Trophoblast cell (in vitro differentiated cells and primary cell): ENCODE measurements at regions not wholly inside any gene's neighbourhood (a gene's known extent, or its start where the extent isn't known, plus 50 kb on each side); places are given as distances from the start of the nearest gene placed in this dataset.

Experiments used
- DNase-seq, 2 donors: peaks; one replicate each; pipeline ENCODE4 v3.0.0-alpha.2; 2016
- H2AFZ ChIP-seq: 2 replicates; pipeline ENCODE4 v1.6.1; 2013; ENCODE audit warnings: low read length, moderate library complexity, mild to moderate bottlenecking; ENCODE audit not compliant: insufficient read depth, poor library complexity
- H2AK5ac ChIP-seq: 2 replicates; pipeline ENCODE4 v1.6.1; 2013; ENCODE audit warnings: mild to moderate bottlenecking, low read length
- H2BK120ac ChIP-seq: 2 replicates; pipeline ENCODE4 v1.6.1; 2013; ENCODE audit warnings: low read length, mild to moderate bottlenecking, moderate library complexity; ENCODE audit not compliant: insufficient read depth, poor library complexity
- H2BK12ac ChIP-seq: 2 replicates; pipeline ENCODE4 v1.6.1; 2013; ENCODE audit warnings: mild to moderate bottlenecking, low read length, moderate library complexity
- H2BK5ac ChIP-seq: 2 replicates; pipeline ENCODE4 v1.6.1; 2013; ENCODE audit warnings: low read length, low read depth, moderate library complexity, mild to moderate bottlenecking; ENCODE audit not compliant: poor library complexity
- H3K14ac ChIP-seq: 2 replicates; pipeline ENCODE4 v1.6.1; 2013; ENCODE audit warnings: mild to moderate bottlenecking, low read length
- H3K18ac ChIP-seq: 2 replicates; pipeline ENCODE4 v1.6.1; 2013; ENCODE audit warnings: mild to moderate bottlenecking, low read length
- H3K23ac ChIP-seq: 2 replicates; pipeline ENCODE4 v1.6.1; 2013; ENCODE audit warnings: low read length
- H3K27ac ChIP-seq: 2 replicates; pipeline ENCODE4 v1.5.1; 2013; ENCODE audit warnings: low read depth, mild to moderate bottlenecking, inconsistent platforms, low read length, moderate library complexity
- H3K27me3 ChIP-seq: 2 replicates; pipeline ENCODE4 v1.6.1; 2013; ENCODE audit warnings: inconsistent platforms, mild to moderate bottlenecking, low read length, moderate library complexity; ENCODE audit not compliant: insufficient read depth
- H3K36me3 ChIP-seq, 2 experiments: 1 replicate in 1 of 2; 2 replicates in 1 of 2; pipeline ENCODE4 v1.6.1; 2013; ENCODE audit warnings: low read length in 2 of 2, mild to moderate bottlenecking in 2 of 2, moderate library complexity in 1 of 2; ENCODE audit not compliant: insufficient read depth in 2 of 2, control insufficient read depth in 1 of 2
- H3K4ac ChIP-seq: 2 replicates; pipeline ENCODE4 v1.6.1; 2013; ENCODE audit warnings: low read depth, mild to moderate bottlenecking, low read length, moderate library complexity
- H3K4me1 ChIP-seq, 2 experiments: 1 replicate in 1 of 2; 2 replicates in 1 of 2; pipeline ENCODE4 v1.6.1; 2013; ENCODE audit warnings: low read length in 2 of 2, mild to moderate bottlenecking in 2 of 2, moderate library complexity in 1 of 2; ENCODE audit not compliant: insufficient read depth in 2 of 2, control insufficient read depth in 1 of 2
- H3K4me2 ChIP-seq: 2 replicates; pipeline ENCODE4 v1.6.1; 2013; ENCODE audit warnings: inconsistent platforms, mild to moderate bottlenecking, low read length, moderate library complexity
- H3K4me3 ChIP-seq: 2 replicates; pipeline ENCODE4 v1.5.1; 2013; ENCODE audit warnings: mild to moderate bottlenecking, low read depth, low read length, inconsistent platforms
- H3K79me1 ChIP-seq: one replicate; pipeline ENCODE4 v1.6.1; 2013; ENCODE audit warnings: low read length
- H3K79me2 ChIP-seq: 2 replicates; pipeline ENCODE4 v1.6.1; 2013; ENCODE audit warnings: low read length, mild to moderate bottlenecking; ENCODE audit not compliant: control insufficient read depth, insufficient read depth, poor library complexity
- H3K9ac ChIP-seq: 2 replicates; pipeline ENCODE4 v1.6.1; 2013; ENCODE audit warnings: mild to moderate bottlenecking, low read length
- H3K9me3 ChIP-seq: 2 replicates; pipeline ENCODE4 v1.6.1; 2013; ENCODE audit warnings: low read depth, mild to moderate bottlenecking, control low read depth, inconsistent platforms, low read length; ENCODE audit not compliant: insufficient read depth
- H4K12ac ChIP-seq: 2 replicates; pipeline ENCODE4 v1.6.1; 2013; ENCODE audit warnings: low read depth, mild to moderate bottlenecking, low read length, moderate library complexity
- H4K8ac ChIP-seq: 2 replicates; pipeline ENCODE4 v1.6.1; 2013; ENCODE audit warnings: low read depth, mild to moderate bottlenecking, low read length, moderate library complexity
- H4K91ac ChIP-seq: one replicate; pipeline ENCODE4 v1.6.1; 2013; ENCODE audit warnings: low read depth, mild to moderate bottlenecking, low read length, moderate library complexity
- WGBS: extraction: QIAGEN DNeasy Blood & Tissue Kit; methylation state at CpG from one replicate; pipeline ENCODE4 v1.1.7; 2013; ENCODE audit warnings: missing lambda C conversion rate; ENCODE audit not compliant: insufficient read length, insufficient coverage; ENCODE audit errors: extremely low coverage; 5-methylcytosine and 5-hydroxymethylcytosine counted together

- Histone ChIP-seq H3K9me3 (no peaks in the 10 kb centered on the region), H3K4me3 (no peak overlapping the region), H3K27ac (no peak overlapping the region), H3K23ac (no peak overlapping the region), H2BK5ac (no peak overlapping the region), H3K9ac (no peak overlapping the region), H2BK120ac (no peak overlapping the region), H4K8ac (no peak overlapping the region), H3K4me2 (no peak overlapping the region), H3K4me1 (no peaks in the 10 kb centered on the region), H2AFZ (no peak overlapping the region), H3K14ac (no peak overlapping the region), H3K27me3 (no peaks in the 10 kb centered on the region), H3K79me1 (no peaks in the 10 kb centered on the region), H3K4ac (no peak overlapping the region), H3K18ac (no peak overlapping the region), H2AK5ac (no peak overlapping the region), H4K12ac (no peak overlapping the region), H3K79me2 (no peaks in the 10 kb centered on the region), H3K36me3 (no peaks in the 10 kb centered on the region), H2BK12ac (no peak overlapping the region), H4K91ac (no peak overlapping the region)
- DNase-seq, result no peak
- no CpG with 5 or more reads among the region's 3 CpGs for WGBS
Observed at GRCh38 chr11:24238771-24239645, 257.8 kb upstream of the LUZP2 start.

- Histone ChIP-seq H3K9ac (no peak overlapping the region), H4K8ac (no peak overlapping the region), H2AK5ac (no peak overlapping the region), H3K4me1 (no peaks in the 10 kb centered on the region), H3K79me2 (no peaks in the 10 kb centered on the region), H3K18ac (no peak overlapping the region), H3K27ac (no peak overlapping the region), H3K4ac (no peak overlapping the region), H3K23ac (no peak overlapping the region), H3K14ac (no peak overlapping the region), H4K91ac (no peak overlapping the region), H2BK5ac (no peak overlapping the region), H3K9me3 (no peaks in the 10 kb centered on the region), H3K79me1 (no peaks in the 10 kb centered on the region), H4K12ac (no peak overlapping the region), H3K4me3 (no peak overlapping the region), H3K27me3 (no peaks in the 10 kb centered on the region), H2BK12ac (no peak overlapping the region), H2BK120ac (no peak overlapping the region), H3K36me3 (no peaks in the 10 kb centered on the region), H3K4me2 (no peak overlapping the region), H2AFZ (no peak overlapping the region)
- no peak for DNase-seq
Observed at GRCh38 chr11:24239930-24240329, 256.9 kb upstream of the LUZP2 start.

GRCh38 chr11:24240496-24241175, 256.2 kb upstream of the LUZP2 start:
- DNase-seq, result no peak
- H3K9me3 ChIP-seq, result no peaks in the 10 kb centered on the region
- no peak overlapping the region for H4K91ac ChIP-seq
- no peaks in the 10 kb centered on the region for H3K79me2 ChIP-seq
- H3K18ac ChIP-seq, result no peak overlapping the region
- H3K4me2 ChIP-seq, result no peak overlapping the region
- H3K4me1 ChIP-seq, result no peaks in the 10 kb centered on the region
- H3K23ac ChIP-seq, result no peak overlapping the region
- H4K12ac ChIP-seq, result no peak overlapping the region
- no peak overlapping the region for H2BK120ac ChIP-seq
- no peak overlapping the region for H3K4ac ChIP-seq
- H2BK12ac ChIP-seq, result no peak overlapping the region
- H3K36me3 ChIP-seq, result no peaks in the 10 kb centered on the region
- H3K27ac ChIP-seq, result no peak overlapping the region
- H2AK5ac ChIP-seq, result no peak overlapping the region
- no peaks in the 10 kb centered on the region for H3K79me1 ChIP-seq
- no peak overlapping the region for H3K4me3 ChIP-seq
- no peak overlapping the region for H2AFZ ChIP-seq
- H2BK5ac ChIP-seq, result no peak overlapping the region
- H4K8ac ChIP-seq, result no peak overlapping the region
- no CpG with 5 or more reads among the region's 1 CpG for WGBS
- H3K9ac ChIP-seq, result no peak overlapping the region
- H3K14ac ChIP-seq, result no peak overlapping the region
- no peaks in the 10 kb centered on the region for H3K27me3 ChIP-seq

GRCh38 chr11:24246715-24247114, 250.1 kb upstream of the LUZP2 start:
- Histone ChIP-seq H2BK120ac (no peak overlapping the region), H2AFZ (no peak overlapping the region)
- WGBS, result no CpG with 5 or more reads among the region's 1 CpG

More at GRCh38 chr11:24246715-24247114, 250.1 kb upstream of the LUZP2 start:
- no peak overlapping the region for H3K14ac ChIP-seq
- DNase-seq, result no peak
- no peak overlapping the region for H3K27ac ChIP-seq
- no peaks in the 10 kb centered on the region for H3K79me2 ChIP-seq
- no peak overlapping the region for H4K12ac ChIP-seq
- H2BK5ac ChIP-seq, result no peak overlapping the region
- no peak overlapping the region for H3K4me2 ChIP-seq
- no peaks in the 10 kb centered on the region for H3K27me3 ChIP-seq
- no peaks in the 10 kb centered on the region for H3K4me1 ChIP-seq
- H4K8ac ChIP-seq, result no peak overlapping the region
- H3K9me3 ChIP-seq, result no peaks in the 10 kb centered on the region
- H4K91ac ChIP-seq, result no peak overlapping the region
- no peak overlapping the region for H3K4ac ChIP-seq
- no peak overlapping the region for H2AK5ac ChIP-seq
- H3K18ac ChIP-seq, result no peak overlapping the region
- no peak overlapping the region for H3K9ac ChIP-seq
- H3K23ac ChIP-seq, result no peak overlapping the region
- H2BK12ac ChIP-seq, result no peak overlapping the region
- no peaks in the 10 kb centered on the region for H3K79me1 ChIP-seq
- no peaks in the 10 kb centered on the region for H3K36me3 ChIP-seq
- no peak overlapping the region for H3K4me3 ChIP-seq
